Chondrocyte (in vitro differentiated cells): ENCODE measurements at regions not wholly inside any gene's neighbourhood (a gene's known extent, or its start where the extent isn't known, plus 50 kb on each side); places are given as distances from the start of the nearest gene placed in this dataset.

Experiments used
- DNase-seq: peaks from one replicate; pipeline ENCODE4 v3.0.0; 2021; ENCODE audit warnings: mixed read lengths, low spot score
- H3K27ac Mint-ChIP-seq: one replicate; pipeline ENCODE4 v1.8.0; 2021; ENCODE audit warnings: mild to moderate bottlenecking, moderate library complexity, mixed read lengths; ENCODE audit not compliant: unreplicated experiment
- H3K27me3 Mint-ChIP-seq: 2 replicates; pipeline ENCODE4 v1.8.0; 2021; ENCODE audit warnings: low read depth, mixed read lengths
- H3K36me3 Mint-ChIP-seq: 2 replicates; pipeline ENCODE4 v1.8.0; 2021; ENCODE audit warnings: low read depth, mixed read lengths
- H3K4me1 Mint-ChIP-seq: 2 replicates; pipeline ENCODE4 v1.8.0; 2021; ENCODE audit warnings: low read depth, mild to moderate bottlenecking, mixed read lengths
- H3K4me3 Mint-ChIP-seq: one replicate; pipeline ENCODE4 v1.8.0; 2021; ENCODE audit warnings: mild to moderate bottlenecking, moderate library complexity, mixed read lengths; ENCODE audit not compliant: unreplicated experiment
- H3K9me3 Mint-ChIP-seq: 2 replicates; pipeline ENCODE4 v1.8.0; 2021; ENCODE audit warnings: low read depth, mixed read lengths
- CTCF ChIP-seq: fragments of 200-600 bp; sonication (generic); IDR thresholded peaks from 2 replicates; pipeline ENCODE4 v1.5.0; 2021; ENCODE audit warnings: antibody characterized with exemption, mild to moderate bottlenecking, moderate library complexity

GRCh38 chr14:97489750-97490149 lies 692.6 kb downstream of the VRK1 start:
- Mint-ChIP-seq H3K4me1 (no peaks in the 10 kb centered on the region), H3K9me3 (peaks cover 50% of the 10 kb centered on the region), H3K27ac (no peak overlapping the region), H3K4me3 (no peak overlapping the region), H3K36me3 (no peaks in the 10 kb centered on the region), H3K27me3 (no peaks in the 10 kb centered on the region)
- TF ChIP-seq CTCF, result no peak
- no peak for DNase-seq

- no peak overlapping the region for H3K4me3 Mint-ChIP-seq
- no peak overlapping the region for H3K27ac Mint-ChIP-seq
- H3K9me3 Mint-ChIP-seq, result peaks cover 53% of the 10 kb centered on the region
- no peaks in the 10 kb centered on the region for H3K36me3 Mint-ChIP-seq
- H3K27me3 Mint-ChIP-seq, result no peaks in the 10 kb centered on the region
- H3K4me1 Mint-ChIP-seq, result no peaks in the 10 kb centered on the region
- DNase-seq, result no peak
- no peak for TF ChIP-seq CTCF
Observed at GRCh38 chr14:97490521-97491070, 693.4 kb downstream of the VRK1 start.

- Mint-ChIP-seq H3K27ac (no peak overlapping the region), H3K36me3 (no peaks in the 10 kb centered on the region), H3K27me3 (no peaks in the 10 kb centered on the region), H3K9me3 (peaks cover 53% of the 10 kb centered on the region), H3K4me1 (no peaks in the 10 kb centered on the region), H3K4me3 (no peak overlapping the region)
- no peak for TF ChIP-seq CTCF
- DNase-seq, result no peak
Observed at GRCh38 chr14:97491697-97492096, 694.5 kb downstream of the VRK1 start.

GRCh38 chr14:97499790-97500481 lies 702.8 kb downstream of the VRK1 start:
- Mint-ChIP-seq H3K27me3 (no peaks in the 10 kb centered on the region), H3K36me3 (no peaks in the 10 kb centered on the region), H3K9me3 (peaks cover 13% of the 10 kb centered on the region), H3K27ac (no peak overlapping the region), H3K4me1 (no peaks in the 10 kb centered on the region), H3K4me3 (no peak overlapping the region)
- no peak for DNase-seq
- no peak for TF ChIP-seq CTCF

GRCh38 chr14:97506626-97507025 lies 709.4 kb downstream of the VRK1 start:
- no peaks in the 10 kb centered on the region for H3K4me1 Mint-ChIP-seq
- no peak for DNase-seq
- no peaks in the 10 kb centered on the region for H3K36me3 Mint-ChIP-seq
- peaks cover 22% of the 10 kb centered on the region for H3K9me3 Mint-ChIP-seq
- H3K4me3 Mint-ChIP-seq, result no peak overlapping the region
- TF ChIP-seq CTCF, result no peak
- H3K27me3 Mint-ChIP-seq, result no peaks in the 10 kb centered on the region
- H3K27ac Mint-ChIP-seq, result no peak overlapping the region
